Hindlimb muscle (tissue), 1 donor: ENCODE measurements at regions not wholly inside any gene's neighbourhood (a gene's known extent, or its start where the extent isn't known, plus 50 kb on each side); places are given as distances from the start of the nearest gene placed in this dataset.

ENCODE experiments used
- DNase-seq: peaks from one replicate; pipeline ENCODE4 v3.0.0-alpha.2; 2013

- no peak for DNase-seq
Observed at GRCh38 chr16:54231919-54232318, 54.7 kb downstream of the IRX3 start.

DNA sequence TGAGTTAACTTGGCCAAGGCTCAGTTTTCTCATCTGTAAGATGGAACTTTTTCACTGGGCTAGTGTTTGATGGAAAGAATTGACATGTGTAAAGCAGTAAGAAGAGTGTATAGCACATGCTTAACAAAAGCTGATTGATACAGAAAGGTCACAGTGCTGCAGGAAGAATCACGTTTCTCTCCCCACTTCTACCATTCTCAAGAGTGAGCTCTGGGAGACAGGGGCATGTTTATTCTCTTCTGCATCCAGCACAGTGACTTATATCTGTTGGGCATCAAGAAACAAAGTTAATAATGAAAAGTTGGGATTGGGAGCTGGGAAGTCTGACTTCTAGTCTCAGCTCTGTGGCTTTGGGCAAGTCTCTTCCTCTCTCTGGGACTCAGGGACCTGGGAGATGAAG lies 55.3 kb downstream of the IRX3 start:
- DNase-seq, result no peak

GRCh38 chr16:54228325-54228724 lies 58.3 kb downstream of the IRX3 start:
- no peak for DNase-seq

DNA sequence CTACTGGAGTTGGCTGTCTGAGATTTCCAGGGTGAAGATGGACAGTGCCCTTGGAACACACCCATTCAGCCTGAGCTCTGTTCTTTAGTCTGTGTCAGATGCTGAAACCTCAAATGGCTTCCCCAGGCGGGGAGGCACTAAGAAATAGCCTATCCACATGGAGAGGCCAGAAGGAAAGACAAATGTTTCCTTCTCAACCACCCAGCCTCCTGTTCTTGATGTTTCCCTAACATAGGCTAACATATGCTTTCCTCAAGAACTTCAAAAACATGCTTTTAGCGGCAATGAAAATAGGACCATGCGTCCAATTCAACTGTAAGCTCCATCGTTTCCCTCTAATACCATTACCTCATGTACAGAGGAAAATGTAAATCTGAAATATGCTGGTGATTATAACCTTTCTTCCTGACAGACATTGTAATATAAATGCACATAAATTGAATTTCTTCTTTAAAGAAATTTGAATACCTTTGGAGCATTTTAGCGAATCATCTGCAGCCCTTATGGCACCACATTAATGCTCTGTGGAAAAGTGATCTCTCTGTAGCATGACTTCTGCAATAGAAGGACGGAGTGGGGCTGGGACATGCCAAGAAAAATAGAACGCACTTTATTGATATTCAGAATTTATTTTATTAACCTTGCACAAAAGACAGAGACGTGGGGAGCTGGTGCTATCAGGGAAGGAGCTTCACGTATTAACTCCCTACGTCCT lies 60.1 kb downstream of the IRX3 start:
- DNase-seq, result no peak

GRCh38 chr16:54219709-54220108 lies 66.9 kb downstream of the IRX3 start:
- DNase-seq, result no peak

- no peak for DNase-seq
Observed at GRCh38 chr16:54216688-54217087, 69.9 kb downstream of the IRX3 start.

- peak; percentile 77 for DNase-seq
Observed at GRCh38 chr16:54216268-54216667, 70.3 kb downstream of the IRX3 start.

GRCh38 chr16:54215471-54215870 lies 71.1 kb downstream of the IRX3 start:
- DNase-seq, result no peak

- no peak for DNase-seq
Observed at GRCh38 chr16:54213322-54213721, 73.3 kb downstream of the IRX3 start.

DNA sequence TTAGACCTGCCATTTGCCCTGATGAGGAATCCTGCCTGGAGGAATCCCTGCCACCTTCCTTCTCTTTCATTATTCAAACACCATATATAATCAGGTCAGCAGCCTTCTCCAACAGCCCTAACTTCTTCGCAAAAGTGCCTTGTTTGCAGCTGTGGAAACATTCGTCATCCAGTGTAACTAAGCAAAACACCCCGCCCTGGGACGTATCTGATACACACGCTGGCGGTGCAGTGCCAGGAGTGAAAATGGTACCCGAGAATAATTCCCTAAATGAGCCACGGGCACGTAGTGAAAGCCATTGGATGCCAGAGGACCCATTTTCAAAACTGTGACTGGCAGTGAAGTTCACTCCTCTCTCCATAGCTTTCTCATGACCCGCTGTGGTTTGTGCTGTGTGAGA lies 73.7 kb downstream of the IRX3 start:
- DNase-seq, result no peak

- DNase-seq, result no peak
Observed at GRCh38 chr16:54211203-54211602, 75.4 kb downstream of the IRX3 start.

DNA sequence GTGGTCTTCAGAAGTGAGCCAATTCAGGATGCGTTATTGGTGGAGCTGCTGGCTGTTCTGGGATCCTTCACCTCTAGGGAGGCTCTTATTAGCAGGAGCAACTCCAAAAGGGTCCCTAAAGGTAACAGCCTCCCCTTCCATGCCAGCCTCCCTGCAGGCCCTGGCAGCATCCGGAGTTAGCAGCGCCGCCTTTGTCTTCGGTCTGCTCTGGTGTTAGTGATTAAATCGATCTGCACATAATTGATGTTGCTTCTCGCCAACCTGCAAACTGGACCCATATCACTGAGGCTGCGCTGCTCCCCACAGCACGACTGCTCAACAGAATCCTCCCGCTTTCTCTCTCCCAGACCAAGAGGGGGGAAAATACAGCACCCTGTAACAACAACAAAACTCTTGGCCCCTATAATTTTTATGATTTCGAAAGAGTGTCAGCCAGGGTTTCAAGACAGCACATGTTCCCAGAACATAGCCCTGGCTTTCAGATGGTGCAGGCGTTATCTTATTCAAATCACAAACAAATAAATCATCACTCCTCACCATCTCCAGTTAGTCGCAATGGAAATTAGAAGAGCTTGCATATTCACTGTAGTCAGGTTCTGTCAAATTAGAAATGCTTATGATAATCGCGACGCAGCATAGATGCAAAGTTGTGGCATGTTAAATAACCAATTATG lies 76.0 kb downstream of the IRX3 start:
- DNase-seq, result no peak

DNA sequence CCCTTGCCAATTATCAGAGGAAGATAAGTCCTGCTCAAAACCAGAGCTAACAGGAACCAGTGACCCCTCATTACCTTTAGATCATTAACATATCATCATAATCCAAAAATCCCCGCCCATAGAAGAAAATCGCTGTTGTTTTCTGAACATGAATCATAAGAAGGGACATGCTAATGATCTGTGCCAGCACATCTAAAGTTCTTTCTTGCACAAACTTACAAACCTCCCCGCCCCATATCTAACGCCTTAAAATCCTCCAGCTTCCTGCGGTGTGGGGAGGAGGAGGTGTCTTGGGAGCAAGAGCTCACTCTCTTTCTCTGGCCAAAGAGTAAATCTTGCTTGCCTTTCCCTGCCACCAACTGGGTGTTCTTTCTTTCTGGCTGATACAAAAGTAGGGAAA lies 78.3 kb downstream of the IRX3 start:
- DNase-seq, result no peak

DNA sequence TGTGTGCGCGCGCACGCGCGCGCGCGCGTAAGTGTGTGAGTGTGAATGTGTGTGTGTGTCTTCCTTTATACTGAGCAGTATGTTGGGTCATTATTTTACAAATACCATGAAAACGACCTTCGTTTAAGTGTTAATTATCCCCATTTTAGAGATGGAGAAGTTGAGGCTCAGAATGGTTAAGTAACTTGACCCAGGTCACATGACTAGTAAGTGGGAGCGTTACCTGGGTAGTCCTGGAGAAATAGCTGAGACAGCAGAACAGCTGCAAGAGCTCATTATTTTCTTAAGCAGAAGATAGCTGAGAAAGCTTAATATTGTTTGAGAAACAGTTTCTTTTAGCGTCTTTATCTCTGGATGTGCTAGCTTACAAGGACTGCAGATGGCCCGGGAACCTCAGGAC lies 78.8 kb downstream of the IRX3 start:
- DNase-seq, result no peak

DNA sequence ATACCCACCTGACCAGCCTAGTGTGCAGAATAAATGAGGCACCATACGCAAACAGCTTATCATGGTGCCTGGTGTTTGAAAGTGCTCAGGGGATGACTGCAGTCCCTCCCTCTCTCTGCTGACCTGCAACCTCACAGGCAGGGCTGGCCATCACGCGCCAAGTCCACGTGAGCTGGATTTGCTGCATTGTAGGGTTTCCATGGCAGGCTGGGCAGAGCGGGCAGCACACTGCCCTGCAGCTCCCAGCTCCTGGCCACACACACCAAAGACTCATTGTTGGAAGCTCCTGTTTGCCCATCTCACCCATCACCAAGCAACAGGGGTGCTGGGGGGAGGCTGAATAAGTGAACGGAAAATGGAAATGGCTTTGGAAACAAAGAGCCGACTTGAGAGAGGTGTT lies 81.8 kb downstream of the IRX3 start:
- no peak for DNase-seq

DNA sequence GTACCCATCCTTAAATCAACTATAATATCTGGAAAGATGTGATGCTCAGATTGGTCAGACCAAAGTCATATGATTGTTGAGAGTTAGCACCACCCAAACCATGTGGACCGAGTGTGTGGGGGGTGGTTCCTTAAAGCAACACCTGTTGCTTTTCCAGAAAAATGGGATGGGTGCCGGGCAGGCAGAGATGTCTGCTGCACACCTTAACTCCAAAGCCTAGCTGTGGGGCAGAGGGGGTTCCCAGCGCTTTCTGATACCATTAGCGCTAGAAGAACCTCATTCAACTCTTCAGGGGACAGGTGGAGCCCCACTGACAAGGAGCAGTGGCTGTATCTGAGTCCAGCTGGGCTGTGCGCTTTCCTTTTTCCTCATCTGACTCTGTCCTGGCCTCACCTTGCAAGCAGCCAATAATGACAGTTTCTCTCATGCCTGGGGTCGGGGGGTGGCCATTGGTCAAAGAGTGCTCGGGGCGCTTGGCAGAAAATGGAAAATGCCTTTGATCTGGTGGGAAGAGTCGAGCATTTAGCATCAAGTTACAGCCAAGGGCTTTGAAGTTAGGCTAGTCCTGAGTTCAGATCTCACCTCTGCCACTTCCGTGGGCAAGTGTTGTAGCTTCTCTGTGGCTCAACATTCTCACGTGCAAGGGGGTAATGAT lies 82.6 kb downstream of the IRX3 start:
- DNase-seq, result no peak

GRCh38 chr16:54203384-54203783 lies 83.2 kb downstream of the IRX3 start:
- DNase-seq, result no peak
